ENCODE measurements at regions not wholly inside any gene's neighbourhood (a gene's known extent, or its start where the extent isn't known, plus 50 kb on each side); places are given as distances from the start of the nearest gene placed in this dataset.

GRCh38 chr7:155955367-155955635 lies 143.0 kb upstream of the SHH start:
- Histone ChIP-seq H3K4me1 (ENCODE audit: insufficient read depth) (no peaks in the 10 kb centered on the region), H2AFZ (no peak overlapping the region), H3K79me2 (ENCODE audit: insufficient read depth) (no peaks in the 10 kb centered on the region), H3K9me3 (ENCODE audit: low read depth) (no peaks in the 10 kb centered on the region), H3K27me3 (replicated peaks; ENCODE audit: insufficient read depth) (no peaks in the 10 kb centered on the region), H3K27ac (no peak overlapping the region), H3K4me2 (ENCODE audit: unreplicated experiment) (no peak overlapping the region), H3F3A (ENCODE audit: insufficient read depth) (no peaks in the 10 kb centered on the region), H3K4me3 (no peak overlapping the region), H3K9me2 (ENCODE audit: insufficient read depth) (no peaks in the 10 kb centered on the region), H3K36me3 (ENCODE audit: low read depth) (no peaks in the 10 kb centered on the region), H4K20me1 (ENCODE audit: insufficient read depth) (no peaks in the 10 kb centered on the region), H3K9ac (no peak overlapping the region)
- no peak for TF ChIP-seq EZH2phosphoT487 (IDR thresholded peaks at IDR 0.05; ENCODE audit: insufficient read depth, low read depth)
- no peak for TF ChIP-seq EZH2 (IDR thresholded peaks at IDR 0.05; ENCODE audit: insufficient read depth, poor library complexity, severe bottlenecking)
- no peak for DNase-seq
- 25 to 31% methylated on average over 9 of the region's 9 CpGs for WGBS, 2 experiments (ENCODE audit: low coverage in 1 of 2, low lambda C conversion rate in 2 of 2, missing lambda C conversion rate in 2 of 2)
- in situ Hi-C loops (cut with MboI): no loop called here

GRCh38 chr7:155954550-155955366 lies 142.5 kb upstream of the SHH start:
- Histone ChIP-seq H3K4me2 (ENCODE audit: unreplicated experiment) (no peak overlapping the region), H3F3A (ENCODE audit: insufficient read depth) (no peaks in the 10 kb centered on the region), H3K4me3 (no peak overlapping the region), H4K20me1 (ENCODE audit: insufficient read depth) (no peaks in the 10 kb centered on the region), H3K79me2 (ENCODE audit: insufficient read depth) (no peaks in the 10 kb centered on the region), H3K9me3 (ENCODE audit: low read depth) (no peaks in the 10 kb centered on the region), H3K9ac (no peak overlapping the region), H3K36me3 (ENCODE audit: low read depth) (no peaks in the 10 kb centered on the region), H3K27me3 (replicated peaks; ENCODE audit: insufficient read depth) (no peaks in the 10 kb centered on the region), H2AFZ (no peak overlapping the region), H3K9me2 (ENCODE audit: insufficient read depth) (no peaks in the 10 kb centered on the region), H3K4me1 (ENCODE audit: insufficient read depth) (no peaks in the 10 kb centered on the region), H3K27ac (no peak overlapping the region)
- 21 to 23% methylated on average over 22 of the region's 22 CpGs for WGBS, 2 experiments (ENCODE audit: low coverage in 1 of 2, low lambda C conversion rate in 2 of 2, missing lambda C conversion rate in 2 of 2)
- DNase-seq: no peak
- TF ChIP-seq EZH2phosphoT487 (IDR thresholded peaks at IDR 0.05; ENCODE audit: insufficient read depth, low read depth) (no peak), EZH2 (IDR thresholded peaks at IDR 0.05; ENCODE audit: insufficient read depth, poor library complexity, severe bottlenecking) (no peak)
- in situ Hi-C loops (cut with MboI): no loop called here

GRCh38 chr7:155953781-155954549 lies 141.7 kb upstream of the SHH start:
- TF ChIP-seq EZH2phosphoT487 (IDR thresholded peaks at IDR 0.05; ENCODE audit: insufficient read depth, low read depth): no peak
- no peak for TF ChIP-seq EZH2 (IDR thresholded peaks at IDR 0.05; ENCODE audit: insufficient read depth, poor library complexity, severe bottlenecking)
- no peak overlapping the region for H3K4me2 ChIP-seq (ENCODE audit: unreplicated experiment)
- no peak overlapping the region for H3K27ac ChIP-seq
- no peak overlapping the region for H3K4me3 ChIP-seq
- no peaks in the 10 kb centered on the region for H3K9me3 ChIP-seq (ENCODE audit: low read depth)
- in situ Hi-C loops (cut with MboI): no loop called here
- H2AFZ ChIP-seq: no peak overlapping the region
- H3K4me1 ChIP-seq (ENCODE audit: insufficient read depth): no peaks in the 10 kb centered on the region
- DNase-seq: no peak
- no peaks in the 10 kb centered on the region for H3K27me3 ChIP-seq (replicated peaks; ENCODE audit: insufficient read depth)
- no peaks in the 10 kb centered on the region for H4K20me1 ChIP-seq (ENCODE audit: insufficient read depth)
- H3K36me3 ChIP-seq (ENCODE audit: low read depth): no peaks in the 10 kb centered on the region
- H3K9ac ChIP-seq: no peak overlapping the region
- no peaks in the 10 kb centered on the region for H3K9me2 ChIP-seq (ENCODE audit: insufficient read depth)
- no peaks in the 10 kb centered on the region for H3K79me2 ChIP-seq (ENCODE audit: insufficient read depth)
- no peaks in the 10 kb centered on the region for H3F3A ChIP-seq (ENCODE audit: insufficient read depth)
- WGBS, 2 experiments (ENCODE audit: low coverage in 1 of 2, low lambda C conversion rate in 2 of 2, missing lambda C conversion rate in 2 of 2): 39 to 40% methylated on average over 19 of the region's 19 CpGs

- H3K9ac ChIP-seq: no peak overlapping the region
- no peak overlapping the region for H3K4me3 ChIP-seq
- H3K9me3 ChIP-seq (ENCODE audit: low read depth): no peaks in the 10 kb centered on the region
- in situ Hi-C loops (cut with MboI): no loop called here
- WGBS, 2 experiments (ENCODE audit: low coverage in 1 of 2, low lambda C conversion rate in 2 of 2, missing lambda C conversion rate in 2 of 2): 33% methylated on average over 5 of the region's 5 CpGs
- DNase-seq: no peak
- no peaks in the 10 kb centered on the region for H3K27me3 ChIP-seq (replicated peaks; ENCODE audit: insufficient read depth)
- TF ChIP-seq EZH2 (IDR thresholded peaks at IDR 0.05; ENCODE audit: insufficient read depth, poor library complexity, severe bottlenecking) (no peak), EZH2phosphoT487 (IDR thresholded peaks at IDR 0.05; ENCODE audit: insufficient read depth, low read depth) (no peak)
- no peaks in the 10 kb centered on the region for H3K4me1 ChIP-seq (ENCODE audit: insufficient read depth)
- H3K27ac ChIP-seq: no peak overlapping the region
- no peaks in the 10 kb centered on the region for H3K79me2 ChIP-seq (ENCODE audit: insufficient read depth)
- H3F3A ChIP-seq (ENCODE audit: insufficient read depth): no peaks in the 10 kb centered on the region
- H4K20me1 ChIP-seq (ENCODE audit: insufficient read depth): no peaks in the 10 kb centered on the region
- no peak overlapping the region for H2AFZ ChIP-seq
- no peaks in the 10 kb centered on the region for H3K36me3 ChIP-seq (ENCODE audit: low read depth)
- H3K4me2 ChIP-seq (ENCODE audit: unreplicated experiment): no peak overlapping the region
- H3K9me2 ChIP-seq (ENCODE audit: insufficient read depth): no peaks in the 10 kb centered on the region
Observed at GRCh38 chr7:155953501-155953778, 141.2 kb upstream of the SHH start.

Data from GM23248 (cell line).